ENCODE measurements at regions not wholly inside any gene's neighbourhood (a gene's known extent, or its start where the extent isn't known, plus 50 kb on each side); places are given as distances from the start of the nearest gene placed in this dataset.

DNA sequence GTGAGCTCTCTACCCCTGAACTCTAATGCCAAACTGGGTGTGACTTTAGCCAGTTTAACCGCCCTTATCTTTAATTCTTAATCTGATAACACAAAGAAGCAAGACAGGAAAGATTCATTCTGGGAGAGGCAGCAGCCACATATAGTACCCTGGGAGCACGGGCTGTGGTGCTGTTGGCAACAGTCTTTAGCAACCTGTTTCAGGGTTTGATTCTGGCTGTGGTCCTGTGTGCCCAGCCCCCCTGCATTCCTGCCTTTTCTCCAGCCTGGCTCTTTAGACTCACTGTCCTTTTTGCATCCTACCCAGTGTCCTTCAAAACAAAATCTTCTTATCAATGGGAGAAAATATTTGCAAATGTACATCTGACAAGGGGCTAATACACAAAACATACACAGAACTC lies 275.2 kb downstream of the GXYLT1 start:
- DNase-seq, result no peak

DNA sequence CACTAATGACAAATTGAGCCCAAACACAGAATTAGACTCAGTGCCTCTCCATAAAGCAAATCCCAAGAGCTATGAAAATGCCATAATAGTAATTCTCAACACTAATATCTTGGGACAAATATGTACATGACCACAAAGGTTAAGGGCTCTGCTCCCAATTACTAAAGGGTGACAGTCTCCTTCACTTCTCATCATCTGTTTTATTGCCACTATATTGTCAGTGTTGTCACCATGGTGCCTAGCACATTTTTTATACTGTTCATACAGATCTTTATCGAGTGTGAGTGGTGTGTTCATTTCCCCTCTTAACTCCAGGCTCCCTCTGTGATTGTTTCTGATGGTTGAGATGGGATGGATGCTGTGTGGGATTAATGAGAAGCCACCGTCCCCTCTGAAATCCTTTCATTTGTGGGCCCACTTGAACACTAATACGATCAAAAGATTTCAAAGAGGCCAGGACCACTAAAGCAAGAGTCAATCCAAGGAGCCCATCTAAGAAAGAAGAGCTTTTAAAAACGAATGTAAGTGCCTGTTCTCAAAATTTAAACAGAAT lies 277.7 kb downstream of the GXYLT1 start:
- DNase-seq, result no peak

DNA sequence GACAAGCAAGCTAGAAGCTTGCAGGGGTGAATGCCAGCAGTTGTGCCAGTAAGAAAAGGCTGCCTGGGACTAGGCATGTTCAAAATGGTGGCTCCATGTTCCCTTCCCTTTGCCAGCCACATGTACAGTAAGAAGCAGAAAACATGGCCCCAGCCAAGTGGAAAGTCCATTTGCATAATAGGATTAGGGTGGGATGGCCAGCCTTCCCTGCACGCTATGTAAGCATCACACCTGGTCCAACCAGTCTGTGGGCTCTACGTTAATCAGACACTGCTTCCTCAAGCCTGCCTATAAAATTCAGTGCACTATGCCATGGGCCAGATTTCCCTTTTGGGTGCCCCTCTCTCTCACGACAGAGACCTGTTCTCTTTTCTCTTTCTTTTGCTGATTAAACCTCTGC lies 288.4 kb downstream of the GXYLT1 start:
- DNase-seq, result no peak

DNA sequence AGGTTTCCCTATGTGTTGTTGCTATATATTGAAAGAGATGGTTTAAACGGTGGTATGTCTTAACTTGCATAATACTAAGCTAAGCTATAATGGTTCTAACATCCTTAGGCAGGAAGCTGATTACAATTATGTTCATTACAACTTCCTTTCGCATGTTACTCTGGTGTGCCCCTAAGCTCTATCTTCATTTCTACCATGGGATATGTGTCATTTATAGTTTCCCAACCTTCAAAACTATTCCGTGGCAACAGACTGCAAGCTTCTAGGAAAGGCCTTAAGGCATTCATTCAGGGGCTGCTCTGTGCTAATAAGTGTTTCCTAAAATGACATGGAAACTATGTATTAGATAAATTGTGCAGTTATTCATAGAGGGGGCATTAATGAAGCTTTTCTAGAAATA lies 294.6 kb downstream of the GXYLT1 start:
- no peak for DNase-seq

DNA sequence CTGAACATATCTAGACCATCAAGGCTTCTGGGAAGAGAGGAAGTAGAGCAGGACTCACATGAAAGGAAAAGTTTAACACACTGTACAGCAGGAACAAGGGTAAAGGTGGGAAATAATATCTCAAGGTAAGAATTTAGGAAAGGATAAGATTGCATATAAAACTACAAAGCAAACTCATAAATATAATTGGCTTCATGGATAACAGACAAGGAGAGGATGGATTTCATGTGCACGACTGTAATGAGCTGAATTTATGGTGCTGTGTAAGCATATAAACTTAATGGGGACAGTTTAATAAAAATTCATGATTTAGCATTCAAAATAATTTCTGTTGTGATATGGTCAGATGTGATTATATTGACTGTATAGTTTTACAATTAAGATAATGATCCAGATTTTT lies 298.0 kb downstream of the GXYLT1 start:
- DNase-seq, result no peak

DNA sequence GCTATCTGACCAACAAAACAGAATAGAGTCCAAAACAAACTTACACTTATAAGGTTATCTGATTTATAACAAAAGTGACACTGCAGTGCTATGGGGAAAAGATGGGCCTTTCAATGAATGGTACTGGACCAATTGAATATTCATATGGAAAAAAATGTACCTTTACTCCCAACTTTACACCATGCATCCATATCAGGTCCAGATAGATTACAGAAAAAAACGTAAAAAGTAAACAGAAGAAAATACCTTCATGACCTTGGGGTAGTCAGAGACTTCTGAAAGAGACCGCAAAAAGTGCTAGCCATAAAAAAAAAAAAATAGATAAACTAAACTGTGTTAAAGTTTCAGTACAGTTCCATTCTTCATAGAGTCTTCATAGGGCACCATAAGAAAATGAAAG lies 308.3 kb downstream of the GXYLT1 start:
- DNase-seq, result no peak

DNA sequence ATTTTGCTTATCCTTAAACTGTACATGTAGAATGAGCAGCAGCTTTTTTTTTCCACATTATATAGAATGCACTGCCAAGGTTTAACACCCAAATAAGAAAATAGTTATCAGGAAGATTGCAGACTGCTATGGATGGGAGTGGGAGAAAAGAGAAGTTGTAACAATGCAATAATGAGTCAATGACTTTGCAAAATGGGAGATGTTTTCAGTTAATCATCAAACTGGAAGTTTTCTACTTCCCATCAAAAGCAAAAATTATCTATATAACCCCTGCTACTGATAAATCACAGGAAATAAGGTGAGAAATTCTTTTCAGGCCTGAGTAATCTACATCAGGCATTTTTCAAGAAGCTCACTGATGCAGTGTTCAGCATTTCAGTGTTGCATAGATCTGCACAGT lies 309.1 kb downstream of the GXYLT1 start:
- no peak for DNase-seq

DNA sequence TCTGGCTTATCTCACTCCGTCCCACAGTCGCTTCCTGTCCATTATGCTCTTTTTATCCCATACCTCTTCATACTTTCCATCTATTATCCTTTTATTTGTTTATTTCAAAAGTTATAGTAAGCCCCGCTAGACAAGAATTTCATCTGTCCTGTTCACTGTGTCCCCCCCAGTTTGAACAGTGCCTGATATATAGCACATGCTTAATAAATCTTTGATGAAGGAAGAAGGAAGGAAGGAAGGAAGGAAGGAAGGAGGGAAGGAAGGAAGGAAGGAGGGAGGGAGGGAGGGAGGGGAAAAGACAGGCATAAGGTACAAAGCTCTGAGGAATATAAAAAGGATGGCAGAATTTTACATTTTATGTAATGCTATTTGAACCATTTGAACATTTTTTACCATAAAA lies 324.7 kb downstream of the GXYLT1 start:
- no peak for DNase-seq

DNA sequence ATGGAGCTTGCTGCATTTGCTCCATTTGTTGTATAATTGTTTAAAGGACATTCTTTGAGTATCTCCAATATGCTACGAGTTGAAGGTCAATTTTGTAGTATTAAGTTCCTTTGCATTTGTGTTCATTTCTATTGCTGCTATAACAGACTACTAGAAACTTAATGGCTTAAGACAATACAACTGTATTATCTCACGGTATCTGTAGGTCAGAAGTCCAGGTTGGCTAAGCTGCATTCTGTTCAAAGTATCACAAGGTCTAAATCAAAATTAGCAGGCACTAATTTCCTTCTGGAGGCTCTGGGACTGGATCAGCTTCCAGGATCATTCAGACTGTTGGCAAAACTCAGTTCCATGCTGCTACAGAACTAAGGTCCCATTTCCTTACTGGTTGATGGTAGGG lies 340.6 kb downstream of the GXYLT1 start:
- no peak for DNase-seq

DNA sequence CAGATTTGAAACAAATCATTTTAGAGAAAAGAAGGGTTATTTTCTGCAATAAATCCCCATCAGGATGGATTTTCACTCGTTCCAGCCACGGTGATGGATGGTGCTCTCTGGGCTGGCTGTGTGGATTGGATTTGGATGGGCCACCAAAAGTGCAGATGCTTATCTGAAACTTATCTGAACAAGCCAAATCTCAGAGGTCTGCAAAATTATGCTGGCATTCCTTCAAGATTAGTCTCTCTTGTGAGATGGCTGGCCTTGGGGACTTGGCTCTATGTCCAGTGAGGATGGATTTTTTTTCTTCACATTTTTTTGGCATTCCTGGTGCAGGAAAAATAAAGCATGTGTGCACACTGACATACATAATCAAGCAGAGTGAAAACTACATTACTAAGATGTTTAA lies 341.9 kb downstream of the GXYLT1 start:
- DNase-seq, result no peak

DNA sequence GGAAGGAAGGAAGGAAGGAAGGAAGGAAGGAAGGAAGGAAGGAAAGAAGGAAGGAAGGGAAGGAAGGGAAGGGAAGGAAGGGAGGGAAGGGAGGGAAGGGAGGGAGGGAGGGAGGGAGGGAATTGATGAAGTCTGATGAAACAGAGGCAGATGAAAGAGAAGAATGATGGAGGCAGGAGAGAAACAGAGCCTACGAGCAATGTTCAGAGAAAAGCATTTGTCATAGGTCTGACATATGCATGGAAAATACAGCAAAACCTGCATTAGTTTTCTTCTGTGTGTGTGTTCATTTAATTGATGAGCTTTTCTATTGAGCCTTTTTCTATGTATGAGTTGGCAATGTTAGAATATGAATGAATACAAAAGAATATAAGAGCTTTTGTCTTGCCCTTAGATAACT lies 343.4 kb downstream of the GXYLT1 start:
- DNase-seq, result no peak

DNA sequence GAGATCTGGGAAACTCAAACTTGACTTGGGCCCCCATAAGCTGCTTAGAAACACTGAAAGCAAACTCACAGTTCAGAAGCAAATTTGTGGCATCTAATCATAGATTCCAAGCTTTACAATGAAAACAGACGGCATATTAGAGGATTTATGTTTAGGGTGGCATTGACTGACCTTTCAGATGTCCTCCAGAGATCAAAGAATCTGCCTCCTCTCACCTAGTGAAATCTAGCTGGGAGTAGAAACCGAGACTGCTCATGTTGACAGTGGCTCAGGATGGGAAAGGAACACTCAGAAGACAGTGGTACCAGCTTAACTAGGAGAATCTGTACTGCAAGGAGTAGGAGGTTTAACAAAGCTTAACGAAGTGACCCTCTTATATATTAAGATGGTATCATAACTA lies 345.0 kb downstream of the GXYLT1 start:
- DNase-seq, result no peak

DNA sequence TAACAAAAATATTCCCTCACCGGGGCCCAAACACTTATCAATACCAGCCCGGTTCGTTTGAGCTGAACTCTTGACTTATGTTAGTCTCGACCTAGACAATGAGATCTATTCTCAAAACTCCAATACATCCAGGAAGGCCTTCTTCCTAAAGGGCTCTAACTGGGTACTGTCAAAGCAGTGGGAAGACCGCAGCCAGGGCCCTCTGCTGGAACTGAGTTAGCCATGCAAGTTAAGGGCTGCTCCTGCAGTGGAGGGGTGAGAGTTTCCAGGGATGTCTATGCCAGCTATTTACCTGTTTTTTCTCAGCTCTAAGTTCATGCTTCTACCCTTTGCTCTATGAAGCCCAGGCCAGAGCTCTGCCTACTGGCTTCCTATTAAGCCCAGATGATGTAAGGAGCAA lies 348.8 kb downstream of the GXYLT1 start:
- no peak for DNase-seq

DNA sequence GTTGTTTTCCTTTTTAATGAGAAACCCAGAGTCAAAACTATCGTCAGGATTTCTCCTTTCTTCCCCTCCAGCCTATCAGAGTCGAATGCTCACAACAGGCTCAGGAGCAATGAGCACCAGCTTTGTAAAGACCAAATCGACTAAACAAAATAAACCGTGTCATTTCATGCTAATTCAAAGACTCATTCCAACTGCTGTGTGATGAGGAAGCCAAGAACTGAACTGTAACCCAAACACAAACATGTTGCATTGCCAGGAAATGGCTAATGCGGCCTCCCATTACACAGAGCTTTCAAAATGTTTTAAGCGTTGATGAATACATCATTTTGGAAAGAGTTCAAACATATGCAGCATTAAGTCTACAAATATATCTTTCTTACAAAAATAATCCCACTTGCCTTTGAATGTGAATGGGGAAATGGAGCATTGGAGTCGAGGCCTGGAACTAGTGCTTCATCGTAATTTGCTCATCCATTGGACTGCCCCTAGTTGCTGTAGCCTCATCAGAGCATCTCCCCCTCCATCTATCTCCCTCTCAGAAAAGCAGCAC lies 349.5 kb downstream of the GXYLT1 start:
- no peak for DNase-seq

DNA sequence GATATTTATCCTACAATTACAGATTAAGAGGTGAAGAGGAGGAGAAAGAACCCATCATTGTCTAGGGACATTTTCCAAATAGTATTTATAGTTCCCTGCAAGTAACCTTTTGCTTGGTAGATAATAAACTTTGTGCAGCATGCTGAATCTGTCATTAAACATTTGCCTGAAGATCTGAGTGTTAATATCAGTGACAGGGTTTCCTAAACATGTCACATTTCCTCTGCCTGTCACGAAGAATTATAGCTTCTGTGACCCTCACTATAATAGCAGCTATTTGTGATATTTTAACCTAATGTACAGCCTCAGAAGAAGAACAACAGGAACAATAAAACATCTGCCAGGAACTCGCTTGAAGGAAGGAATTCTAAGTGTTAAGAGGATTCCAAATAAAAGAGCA lies 350.3 kb downstream of the GXYLT1 start:
- no peak for DNase-seq

DNA sequence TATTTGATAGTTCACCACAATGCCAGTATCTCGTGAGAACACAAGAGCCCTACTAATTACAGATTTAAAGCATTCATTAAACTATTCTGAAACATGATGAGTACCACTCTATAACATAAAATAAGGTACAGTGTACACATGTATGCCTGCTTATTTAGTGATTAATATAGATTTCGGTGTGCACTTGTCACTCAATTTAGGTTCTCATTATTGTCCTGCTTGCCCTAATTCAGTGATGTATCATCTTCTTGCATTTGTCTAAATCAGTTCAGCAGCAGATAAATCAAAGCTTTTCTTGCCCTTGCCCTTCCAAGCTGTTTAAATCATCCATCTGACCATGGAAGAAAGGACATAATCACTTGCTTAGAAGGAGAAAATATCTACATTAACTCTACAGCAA lies 359.7 kb downstream of the GXYLT1 start:
- no peak for DNase-seq

DNA sequence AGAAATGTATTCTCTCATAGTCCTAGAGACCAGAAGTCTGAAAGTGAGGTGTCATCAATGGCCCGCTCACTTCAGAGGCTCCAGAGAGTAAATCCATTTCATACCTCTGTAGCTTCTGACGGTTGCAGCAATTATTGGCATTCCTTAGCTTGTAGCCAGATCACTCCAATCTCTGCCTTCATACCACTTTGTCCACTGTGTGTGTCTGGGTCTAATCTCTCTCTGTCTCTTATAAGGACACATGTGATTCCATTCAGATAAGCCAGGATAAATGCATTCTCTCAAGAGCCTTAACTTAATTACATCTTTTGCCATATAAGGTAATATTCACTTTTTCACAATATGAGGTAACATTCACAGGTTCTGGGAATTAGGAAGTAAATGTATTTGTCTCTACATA lies 365.7 kb downstream of the GXYLT1 start:
- no peak for DNase-seq

DNA sequence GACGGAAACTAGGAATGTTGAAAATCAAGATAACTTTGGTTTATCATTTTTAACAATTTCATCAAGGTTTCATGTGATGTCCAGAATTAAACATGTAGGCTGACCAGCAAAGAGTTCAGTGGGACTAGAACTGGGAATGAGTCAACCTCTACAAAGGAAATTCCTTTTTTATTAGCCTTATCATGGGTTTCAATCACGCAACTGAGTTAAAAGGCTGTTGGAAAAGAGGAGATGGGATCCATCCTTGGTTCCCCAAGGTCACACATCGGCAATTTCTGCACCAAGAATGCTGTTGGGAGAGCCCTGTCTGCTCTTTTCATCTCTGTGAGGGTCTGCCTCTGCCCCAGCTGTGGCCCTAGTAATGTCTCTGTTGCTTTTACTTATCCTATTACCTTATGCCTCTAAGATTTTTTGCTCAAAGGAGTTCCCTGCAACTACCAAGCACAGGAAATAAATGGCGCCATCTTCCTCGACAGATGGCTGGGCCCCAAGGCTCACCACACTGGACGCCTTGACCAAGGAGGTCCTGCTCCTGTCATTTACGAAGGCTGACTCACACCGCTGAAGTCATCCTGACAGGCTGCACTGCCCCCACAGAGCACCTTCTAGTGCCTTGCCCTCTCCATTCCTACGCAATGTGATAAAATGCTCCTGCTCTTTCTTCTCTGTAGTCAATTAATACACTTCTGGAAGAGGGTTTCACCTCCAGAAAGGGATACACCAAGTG lies 367.4 kb downstream of the GXYLT1 start:
- no peak for DNase-seq

DNA sequence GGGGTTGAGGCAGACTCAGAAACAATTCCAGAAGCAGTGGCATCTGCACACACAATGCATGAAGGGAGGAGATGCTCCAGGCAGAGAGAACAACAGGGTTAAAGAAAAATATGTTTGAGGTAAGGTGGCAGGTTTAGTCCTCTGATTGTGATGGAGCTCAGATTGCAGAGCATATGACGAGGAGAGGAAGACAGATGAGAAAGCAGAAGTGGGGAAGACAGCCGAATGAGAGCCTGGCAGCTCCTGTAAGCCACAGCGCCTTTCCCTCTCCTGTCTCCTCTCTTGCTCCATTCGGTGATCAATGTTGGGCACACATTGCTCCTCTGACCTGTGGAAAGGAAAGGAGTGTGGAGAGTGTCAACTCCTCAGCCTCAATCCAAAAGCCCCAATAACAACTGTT lies 372.2 kb downstream of the GXYLT1 start:
- no peak for DNase-seq

DNA sequence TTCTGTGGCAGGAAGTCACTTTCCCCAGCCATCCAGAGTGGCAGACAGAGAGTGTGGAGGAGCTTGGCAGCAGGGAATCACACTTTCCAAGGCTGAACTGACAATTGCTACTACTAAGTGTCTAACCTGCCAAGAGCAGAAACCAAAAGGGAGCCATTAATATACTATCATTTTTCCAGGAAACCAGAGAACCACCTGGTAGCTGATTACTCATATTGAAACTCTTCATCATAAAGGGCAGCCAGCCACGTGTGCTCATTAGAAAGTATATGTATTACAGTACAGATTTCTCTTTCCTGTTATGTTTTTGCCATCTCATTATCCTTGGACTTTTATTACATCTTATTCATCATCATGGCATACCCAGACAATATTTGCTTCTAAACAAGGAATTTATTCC lies 374.9 kb downstream of the GXYLT1 start:
- no peak for DNase-seq

DNA sequence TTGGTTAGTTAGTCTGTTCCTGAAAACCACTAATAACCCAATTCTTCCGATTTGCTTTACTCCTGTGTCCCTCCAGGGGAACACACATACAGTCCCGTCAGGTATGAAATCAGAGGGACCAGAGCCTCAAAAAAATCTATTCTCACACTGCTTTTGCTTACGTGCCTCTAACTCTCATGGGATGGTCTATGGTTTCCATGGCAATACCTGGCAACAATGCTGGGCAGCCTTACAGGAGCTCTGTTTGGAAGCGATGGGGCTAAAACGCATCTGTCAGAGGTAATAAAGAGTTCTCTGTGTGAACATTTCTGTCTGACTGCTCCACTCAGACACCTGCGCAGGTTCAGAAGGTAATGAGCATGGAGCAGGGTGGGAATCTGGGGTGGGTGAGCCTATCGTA lies 376.2 kb downstream of the GXYLT1 start:
- no peak for DNase-seq

DNA sequence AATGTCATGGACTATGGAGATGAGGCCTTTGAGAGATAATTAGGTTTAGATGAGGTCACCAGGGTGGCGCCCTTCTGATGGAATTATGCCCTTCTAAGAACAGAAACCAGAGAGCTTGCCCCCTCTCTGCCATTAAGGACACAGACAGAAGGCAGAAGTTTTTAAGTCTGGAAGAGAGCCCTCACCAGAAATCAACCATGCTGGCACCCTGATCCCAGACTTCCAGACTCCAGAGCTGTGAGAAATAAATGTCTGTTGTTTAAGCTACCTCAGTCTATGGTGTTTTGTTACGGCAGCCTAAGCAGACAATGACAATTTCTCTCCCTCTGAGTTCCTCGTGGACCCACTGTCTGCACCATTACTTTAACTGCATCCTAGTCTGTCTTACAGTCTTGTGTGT lies 382.0 kb downstream of the GXYLT1 start:
- DNase-seq, result no peak

DNA sequence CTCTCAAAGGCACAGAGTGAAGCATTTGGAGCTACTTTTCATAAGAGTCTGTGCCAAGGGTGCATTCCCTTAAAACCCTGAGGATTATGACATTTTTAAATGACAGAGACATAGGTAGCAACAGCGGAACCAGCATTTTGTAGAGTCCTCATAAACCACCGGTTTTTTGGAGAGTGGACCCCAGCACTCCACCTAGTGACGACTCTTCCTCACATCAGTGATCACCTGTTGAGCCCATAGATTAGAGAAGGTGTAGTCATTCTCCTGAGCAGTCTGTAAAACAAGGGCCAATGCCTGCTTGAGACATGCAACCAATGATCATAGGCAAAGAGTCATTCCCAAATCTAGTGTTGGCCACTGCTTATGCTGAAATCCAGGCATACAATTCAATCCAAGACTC lies 399.1 kb downstream of the GXYLT1 start:
- no peak for DNase-seq

DNA sequence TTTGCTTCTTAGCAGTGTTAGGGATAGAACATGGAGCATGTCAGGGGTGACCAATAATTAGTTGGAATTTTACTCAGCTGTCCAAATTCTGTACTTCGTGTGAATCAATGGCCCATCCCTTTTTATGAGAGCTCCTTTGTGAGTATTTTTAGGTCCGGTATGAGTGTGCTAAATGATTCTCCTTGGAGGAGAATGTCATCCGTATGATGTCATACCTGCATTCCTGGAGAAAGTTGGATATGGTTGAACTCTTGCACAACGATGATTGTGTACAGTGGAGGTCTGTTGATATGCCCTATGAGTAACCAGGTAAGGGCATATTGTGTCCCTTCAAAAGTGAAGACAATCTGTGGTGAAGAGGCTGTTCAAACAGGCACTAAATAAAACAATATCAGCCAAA lies 400.8 kb downstream of the GXYLT1 start:
- peak; percentile 80 for DNase-seq

DNA sequence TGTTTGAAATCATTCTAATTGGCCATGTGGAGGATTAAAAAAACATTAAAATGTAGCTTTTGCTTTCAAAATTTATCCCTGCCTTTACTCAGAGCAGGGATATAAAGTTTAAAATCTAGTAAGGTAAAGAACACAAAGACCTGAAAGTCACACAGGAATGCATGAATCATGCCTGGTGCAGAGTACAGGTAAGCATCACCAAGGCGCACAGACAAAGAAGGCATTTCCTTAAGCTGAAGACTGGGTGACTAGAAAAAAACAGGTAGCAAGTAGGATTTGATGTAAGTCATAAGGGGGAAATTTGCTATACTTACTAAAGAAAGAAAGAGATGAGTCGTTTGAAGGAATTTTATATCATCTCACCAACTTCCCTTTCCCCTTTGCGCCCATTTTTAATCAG lies 405.6 kb downstream of the GXYLT1 start:
- DNase-seq, result no peak

All from kidney glomerular epithelial cell (primary cell).